Kidney (tissue), 13 donors: ENCODE measurements at regions not wholly inside any gene's neighbourhood (a gene's known extent, or its start where the extent isn't known, plus 50 kb on each side); places are given as distances from the start of the nearest gene placed in this dataset.

Experiments used
- DNase-seq, 5 donors: peaks; one replicate each; pipeline ENCODE4 v3.0.0-alpha.2; 2013 to 2020
- FAIRE-seq: peaks from 2 replicates; lab custom pipeline; 2012; peaks lifted over from hg19 to GRCh38; lab: Jason Lieb, UNC
- H3K27ac ChIP-seq, 2 donors: one replicate each; pipeline ENCODE4 v1.7.0; 2013; ENCODE audit warnings: low read depth in 2 of 2, low read length in 2 of 2, inconsistent platforms in 1 of 2
- H3K27me3 ChIP-seq: one replicate; pipeline ENCODE4 v1.7.1; 2013; ENCODE audit warnings: low read length, inconsistent platforms; ENCODE audit not compliant: control insufficient read depth, insufficient read depth
- H3K36me3 ChIP-seq, 3 donors: one replicate each; pipeline versions ENCODE4 v1.7.0 to v1.7.1; 2013; ENCODE audit warnings: low read length in 3 of 3, control low read depth in 1 of 3, inconsistent platforms in 1 of 3; ENCODE audit not compliant: insufficient read depth in 3 of 3, control insufficient read depth in 2 of 3
- H3K4me1 ChIP-seq, 3 donors: one replicate each; pipeline versions ENCODE4 v1.7.0 to v1.7.1; 2013; ENCODE audit warnings: low read length in 3 of 3, inconsistent platforms in 1 of 3, low read depth in 1 of 3; ENCODE audit not compliant: control insufficient read depth in 2 of 3, insufficient read depth in 2 of 3
- H3K4me3 ChIP-seq, 3 donors: one replicate each; pipeline versions ENCODE4 v1.7.0 to v1.8.1; 2013; ENCODE audit warnings: low read length in 3 of 3, control low read depth in 1 of 3, inconsistent platforms in 1 of 3
- H3K9ac ChIP-seq, 3 donors: one replicate each; pipeline versions ENCODE4 v1.7.0 to v1.7.1; 2013; ENCODE audit warnings: low read length in 3 of 3, control low read depth in 1 of 3, inconsistent platforms in 1 of 3
- H3K9me3 ChIP-seq, 3 donors: one replicate each; pipeline versions ENCODE4 v1.7.0 to v1.7.1; 2013; ENCODE audit warnings: low read length in 3 of 3, control low read depth in 1 of 3, inconsistent platforms in 1 of 3; ENCODE audit not compliant: control insufficient read depth in 2 of 3, insufficient read depth in 1 of 3
- CTCF ChIP-seq: IDR thresholded peaks from 3 replicates; pipeline ENCODE4 v1.5.1; 2012; ENCODE audit warnings: mild to moderate bottlenecking, moderate library complexity, borderline replicate concordance; ENCODE audit not compliant: insufficient read depth; ENCODE audit errors: extremely low read depth
- intact Hi-C: fragments of 100-400 bp; cut with DNase I; formaldehyde crosslinking; loops from one replicate; pipeline ENCODE4 v1.11.1; 2022
- donor health status: control.
- donor health status: control.
- donor health status: control.
- donor health status: control.
- donor health status: control.
- donor health status: DM: yes; HTN: yes; CAD: no.
- donor health status: Normal renal cell carcinoma (clear cell type).

GRCh38 chr2:107553046-107553445, 273.6 kb upstream of the RGPD4 start:
- no peak overlapping the region for H3K4me3 ChIP-seq
- H3K4me1 ChIP-seq: no peaks in the 10 kb centered on the region
- DNase-seq (no peak), FAIRE-seq (no peak)
- H3K9me3 ChIP-seq: peaks cover 0 to 16% (median 4%) of the 10 kb centered on the region in 3 donors
- TF ChIP-seq CTCF: no peak
- no peaks in the 10 kb centered on the region for H3K27me3 ChIP-seq
- H3K27ac ChIP-seq: no peak overlapping the region
- H3K9ac ChIP-seq: no peak overlapping the region
- no peaks in the 10 kb centered on the region for H3K36me3 ChIP-seq
- intact Hi-C loops: no loop called here

- Histone ChIP-seq H3K27me3 (no peaks in the 10 kb centered on the region), H3K27ac (no peak overlapping the region), H3K9me3 (peaks cover 0 to 16% (median 4%) of the 10 kb centered on the region in 3 donors), H3K9ac (no peak overlapping the region), H3K4me1 (no peaks in the 10 kb centered on the region), H3K36me3 (no peaks in the 10 kb centered on the region), H3K4me3 (no peak overlapping the region)
- FAIRE-seq: no peak
- intact Hi-C loops: no loop called here
- no peak for DNase-seq
- TF ChIP-seq CTCF: no peak
Measured at GRCh38 chr2:107553539-107553938, 273.2 kb upstream of the RGPD4 start.

- no peak for TF ChIP-seq CTCF
- DNase-seq (no peak), FAIRE-seq (no peak)
- H3K4me3 ChIP-seq: no peak overlapping the region
- H3K27ac ChIP-seq: no peak overlapping the region
- H3K9ac ChIP-seq: no peak overlapping the region
- no peaks in the 10 kb centered on the region for H3K27me3 ChIP-seq
- no peaks in the 10 kb centered on the region for H3K4me1 ChIP-seq
- intact Hi-C loops: no loop called here
- H3K36me3 ChIP-seq: no peaks in the 10 kb centered on the region
- peaks cover 0 to 16% (median 4%) of the 10 kb centered on the region in 3 donors for H3K9me3 ChIP-seq
Measured at GRCh38 chr2:107556038-107556627, 270.6 kb upstream of the RGPD4 start.

GRCh38 chr2:107558295-107558694, 268.4 kb upstream of the RGPD4 start:
- intact Hi-C loops: no loop called here
- TF ChIP-seq CTCF: no peak
- no peaks in the 10 kb centered on the region for H3K27me3 ChIP-seq
- DNase-seq (no peak), FAIRE-seq (no peak)
- no peaks in the 10 kb centered on the region for H3K4me1 ChIP-seq
- peaks cover 0 to 16% (median 4%) of the 10 kb centered on the region in 3 donors for H3K9me3 ChIP-seq
- H3K4me3 ChIP-seq: no peak overlapping the region
- H3K27ac ChIP-seq: no peak overlapping the region
- H3K36me3 ChIP-seq: no peaks in the 10 kb centered on the region
- no peak overlapping the region for H3K9ac ChIP-seq
